GM19372 (cell line): ENCODE measurements at regions not wholly inside any gene's neighbourhood (a gene's known extent, or its start where the extent isn't known, plus 50 kb on each side); places are given as distances from the start of the nearest gene placed in this dataset.

Experiments
- ATAC-seq: cut with Tn5 transposase; IDR thresholded peaks from one replicate; pipeline ENCODE4 v1.9.1; 2021; ENCODE audit warnings: mild to moderate bottlenecking, low read depth, moderate library complexity; ENCODE audit not compliant: unreplicated experiment

DNA sequence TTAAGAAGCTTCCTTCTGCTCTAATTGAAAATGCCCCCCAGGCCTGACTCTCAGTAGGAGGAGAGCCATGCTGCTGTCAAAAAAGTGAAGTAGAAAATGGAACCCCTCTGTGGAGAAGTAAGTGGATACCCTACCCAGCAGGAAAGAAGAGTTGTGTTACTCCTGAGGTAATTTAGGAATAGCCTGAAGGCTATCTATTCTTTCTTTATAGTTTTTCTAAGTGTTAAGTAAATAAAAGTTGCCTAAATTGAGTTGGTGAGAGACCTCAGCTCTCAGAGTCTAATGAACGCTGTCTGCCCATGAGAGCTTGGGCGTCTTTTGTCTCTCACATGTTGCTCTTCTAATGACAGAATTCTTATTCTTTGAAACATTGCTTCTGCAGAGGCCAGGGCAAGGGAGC, 116.2 kb downstream of the NSUN3 start:
- ATAC-seq = no peak

DNA sequence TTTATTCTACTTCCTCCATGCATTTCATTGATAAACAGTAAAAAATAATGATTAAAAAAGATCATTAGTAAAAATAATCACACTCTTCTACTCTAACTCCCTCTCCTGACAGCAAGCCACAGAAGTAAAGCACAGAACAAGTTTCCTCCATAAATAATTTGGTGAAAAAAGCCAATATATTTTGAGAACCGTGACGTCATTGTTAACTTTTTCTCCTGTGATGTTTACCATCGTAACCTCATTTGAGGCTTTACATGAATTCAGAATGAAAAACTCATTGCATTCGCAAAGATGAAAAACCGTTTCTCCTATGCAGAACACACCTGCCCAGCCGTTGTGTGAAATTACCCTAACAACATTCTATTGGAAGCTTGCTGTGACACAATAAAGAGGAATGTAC, 120.7 kb downstream of the NSUN3 start:
- ATAC-seq = no peak

- ATAC-seq = no peak
These were observed 121.9 kb downstream of the NSUN3 start for GRCh38 chr3:94184781-94185180.

GRCh38 chr3:94185753-94186152, 122.9 kb downstream of the NSUN3 start:
- ATAC-seq = no peak

GRCh38 chr3:94187697-94188096, 124.8 kb downstream of the NSUN3 start:
- no peak for ATAC-seq

DNA sequence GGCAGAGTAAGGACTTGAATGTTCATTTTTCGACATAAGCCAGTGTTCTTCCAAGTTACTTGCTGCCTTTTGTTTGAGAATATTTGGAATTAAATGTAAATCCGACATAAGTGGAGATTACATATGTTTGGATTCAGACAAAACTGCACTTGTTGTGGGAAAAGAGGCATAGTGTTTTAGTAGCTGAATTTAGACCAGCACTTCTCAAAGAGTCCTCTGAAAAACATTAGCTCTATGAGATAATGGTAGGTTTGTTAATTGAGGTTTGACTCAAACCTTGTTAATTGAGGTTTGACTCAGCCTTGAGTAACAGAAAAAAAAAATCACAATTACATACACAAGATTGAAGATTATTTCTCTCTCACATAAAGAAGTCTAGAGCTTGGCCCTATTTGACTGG, 132.5 kb downstream of the NSUN3 start:
- no peak for ATAC-seq

DNA sequence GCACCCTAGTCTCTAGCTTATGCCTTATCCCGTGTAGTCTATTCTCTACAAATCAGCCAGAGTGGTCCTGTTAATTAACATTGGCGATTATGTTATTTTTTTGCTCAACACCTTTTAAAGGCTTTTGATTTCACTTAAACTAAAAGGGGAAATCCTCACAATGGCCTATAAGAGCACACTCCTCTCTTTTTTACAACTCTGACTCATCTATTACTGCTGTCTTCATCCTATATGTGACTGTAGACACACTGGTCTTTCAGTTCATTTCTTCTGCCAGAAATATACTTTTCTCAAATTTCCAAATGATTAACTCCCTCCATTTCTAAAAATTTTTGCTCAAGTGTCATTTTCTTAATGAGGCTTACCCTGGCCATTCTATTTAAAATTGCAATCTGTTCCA, 143.4 kb downstream of the NSUN3 start:
- ATAC-seq = no peak

- ATAC-seq = no peak
These were observed 147.4 kb downstream of the NSUN3 start for GRCh38 chr3:94210256-94210655.

DNA sequence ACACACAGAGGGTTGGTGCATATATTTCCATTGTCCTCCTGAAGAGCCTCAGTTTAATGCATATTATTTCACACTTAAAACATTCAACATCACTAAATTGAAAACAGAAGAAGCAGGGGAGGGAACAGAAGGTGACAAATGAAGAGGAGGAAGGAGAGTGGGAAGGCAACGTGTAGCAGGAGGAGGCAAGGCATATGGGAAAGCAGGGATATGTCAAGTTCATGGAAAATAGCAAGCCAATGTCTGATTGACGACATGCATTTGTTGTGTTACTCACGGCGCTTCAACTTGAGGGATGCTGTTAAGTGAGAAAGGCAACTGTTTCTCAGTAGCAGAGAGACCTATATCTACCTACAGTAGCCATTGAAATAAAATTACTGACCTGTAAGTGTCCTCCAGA, 154.5 kb downstream of the NSUN3 start:
- no peak for ATAC-seq

DNA sequence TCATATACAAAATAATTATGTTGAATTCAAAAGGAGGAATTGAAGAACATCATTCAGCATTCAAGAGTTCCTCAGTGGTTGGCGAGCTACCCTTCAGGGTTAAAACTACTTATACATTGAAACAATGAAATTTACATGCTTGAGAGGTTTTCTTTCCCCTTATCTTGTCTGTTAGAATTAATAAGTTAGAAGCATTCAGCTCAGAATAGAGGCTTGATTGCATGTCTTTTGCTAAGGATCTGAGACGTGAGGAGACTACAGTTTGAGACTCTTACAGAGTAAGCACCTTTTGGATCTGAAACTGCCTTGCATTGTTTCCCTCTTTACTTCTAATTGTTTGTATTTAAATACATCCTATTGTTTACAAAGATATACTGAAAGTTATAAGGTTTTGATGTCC, 157.6 kb downstream of the NSUN3 start:
- ATAC-seq = no peak

GRCh38 chr3:94221829-94222228, 159.0 kb downstream of the NSUN3 start:
- ATAC-seq = no peak

DNA sequence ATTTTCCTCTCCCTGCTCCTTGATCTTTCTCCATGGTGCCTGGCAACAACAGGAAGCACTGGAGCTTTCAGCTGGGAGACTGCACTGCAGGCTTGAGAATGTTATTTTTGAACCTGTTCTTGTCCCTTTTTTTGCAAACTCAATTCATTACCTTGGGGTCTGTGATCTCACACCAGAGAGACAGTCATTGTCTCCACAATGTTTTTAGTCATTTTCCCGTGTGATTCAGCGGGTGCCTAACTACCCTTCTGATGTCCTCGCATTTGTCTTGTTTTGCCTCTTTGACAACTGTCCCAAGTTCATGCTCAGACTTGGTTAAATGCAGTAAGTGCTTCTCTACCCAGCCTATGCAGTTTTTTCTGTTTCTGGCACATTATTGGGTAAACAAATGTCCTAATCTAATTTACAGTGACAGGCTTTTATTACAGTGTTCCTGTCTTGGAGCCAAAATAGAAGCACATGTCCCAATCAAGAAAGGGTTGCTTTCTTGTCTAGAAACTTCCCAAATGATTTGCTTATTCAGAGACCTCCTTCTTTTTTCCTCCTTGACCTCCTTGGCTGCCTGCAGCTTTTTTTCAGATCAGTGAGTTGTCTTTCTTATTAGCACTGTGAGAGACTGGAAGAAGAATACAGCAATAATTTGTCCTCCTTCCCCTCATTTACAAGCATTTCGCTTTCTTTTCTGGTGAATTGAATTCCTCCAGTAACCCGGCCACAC, 162.4 kb downstream of the NSUN3 start:
- no peak for ATAC-seq

- ATAC-seq = no peak
These were observed 163.2 kb downstream of the NSUN3 start for GRCh38 chr3:94226078-94226477.

GRCh38 chr3:94232921-94233320, 170.1 kb downstream of the NSUN3 start:
- no peak for ATAC-seq

DNA sequence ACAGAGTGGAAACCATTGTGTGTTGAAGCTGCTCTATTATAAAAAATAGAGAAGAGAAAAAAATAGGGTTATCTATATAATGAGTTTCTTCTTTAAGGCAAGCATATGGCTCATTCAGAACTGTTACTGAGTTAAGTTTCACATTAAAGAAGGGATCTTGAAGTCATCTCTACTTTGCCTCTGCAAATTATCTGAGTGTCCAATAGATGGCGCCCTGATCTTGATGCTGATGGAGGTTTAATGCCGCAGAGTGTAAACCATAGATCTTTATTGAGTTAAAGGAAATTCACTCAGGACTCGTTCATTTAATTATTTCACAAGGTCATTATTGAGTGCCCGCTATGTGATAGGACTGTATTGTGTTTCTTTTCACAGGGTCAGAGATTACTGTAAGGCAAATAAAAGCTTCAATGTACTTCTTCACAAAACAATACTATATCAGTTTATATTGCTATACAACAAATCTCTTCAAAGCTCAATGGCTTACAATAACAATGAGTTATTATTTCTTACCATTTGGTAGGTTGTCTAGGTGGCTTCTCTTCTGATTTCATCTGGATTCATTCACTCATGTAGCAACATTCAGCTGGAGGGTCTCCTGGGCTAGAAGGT, 171.4 kb downstream of the NSUN3 start:
- peak; percentile 71 for ATAC-seq

DNA sequence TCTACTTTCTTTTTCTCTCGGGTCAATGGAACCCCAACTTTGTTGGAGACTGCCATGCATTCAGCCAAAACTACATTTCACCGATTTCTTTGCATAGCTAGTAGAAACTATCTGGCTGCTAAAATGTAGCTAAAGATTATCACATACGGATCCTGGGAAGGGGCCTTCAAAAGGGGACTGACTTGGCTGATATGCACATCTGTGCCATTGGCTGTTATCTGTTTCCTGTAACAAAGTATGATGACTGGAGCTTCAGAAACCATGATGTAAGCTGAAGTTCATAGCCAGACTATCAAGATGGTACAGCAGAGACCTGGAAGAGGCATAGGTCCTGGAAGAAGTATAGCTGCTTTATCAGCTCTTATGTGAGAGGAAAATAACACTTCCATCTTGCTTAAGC, 179.1 kb downstream of the NSUN3 start:
- no peak for ATAC-seq

DNA sequence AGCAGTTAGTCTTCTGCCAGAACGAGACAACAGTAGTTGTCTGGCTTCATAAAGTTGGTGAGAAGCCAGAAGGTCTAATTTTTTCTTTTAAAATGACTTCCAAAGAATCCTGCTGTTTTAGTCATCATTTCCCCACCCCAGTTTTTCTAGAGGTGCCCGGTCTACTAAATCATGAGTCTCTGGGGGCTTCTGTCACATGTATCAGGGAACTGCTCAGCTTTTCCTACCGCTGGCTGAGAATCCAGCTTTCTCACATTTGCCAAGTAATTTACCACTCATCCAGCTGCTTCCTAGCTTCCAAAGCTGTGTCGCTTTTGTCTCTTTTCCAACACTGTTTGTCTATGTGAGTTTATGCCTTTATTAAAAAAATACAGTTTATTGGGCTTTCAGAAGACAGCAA, 183.3 kb downstream of the NSUN3 start:
- no peak for ATAC-seq

- no peak for ATAC-seq
These were observed 185.2 kb downstream of the NSUN3 start for GRCh38 chr3:94248042-94248441.

GRCh38 chr3:94249491-94250079, 186.7 kb downstream of the NSUN3 start:
- ATAC-seq = no peak

DNA sequence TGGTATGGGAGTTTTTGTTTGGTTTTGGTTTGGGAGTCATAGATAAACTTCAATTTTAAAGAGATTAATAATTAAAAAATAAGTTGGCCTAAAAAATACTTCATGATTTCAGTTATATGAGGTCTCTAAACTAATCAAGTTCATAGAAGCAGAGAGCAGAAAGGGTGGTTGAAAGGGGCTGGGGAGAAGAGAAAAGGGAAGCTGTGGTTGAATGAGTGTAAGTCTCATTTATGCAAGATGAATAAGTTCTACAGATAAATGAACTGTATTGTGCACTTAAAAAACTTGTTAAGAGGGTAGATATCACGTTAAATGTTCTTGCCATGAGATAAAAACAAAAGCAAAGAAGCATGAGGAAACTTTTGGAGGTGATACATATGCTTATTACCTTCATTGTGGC, 188.7 kb downstream of the NSUN3 start:
- ATAC-seq = no peak

DNA sequence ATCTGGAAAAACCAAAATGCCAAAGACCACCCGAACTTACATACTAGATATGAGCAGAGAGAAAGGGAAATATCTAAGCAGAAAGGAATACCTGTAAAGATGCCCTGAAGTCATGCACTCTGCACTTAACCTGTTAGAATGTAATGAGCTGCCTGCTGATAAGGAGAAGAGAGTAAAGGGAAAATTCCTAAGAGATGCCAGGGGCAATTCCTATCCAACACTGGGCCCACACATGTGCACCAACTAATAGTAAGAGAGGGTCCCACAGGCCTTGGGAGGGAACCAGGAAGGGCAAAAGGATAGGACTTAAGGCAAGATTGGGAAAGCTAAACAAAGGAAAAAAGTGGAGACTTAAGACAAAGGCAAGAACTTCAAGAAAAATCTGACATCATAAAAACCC, 189.5 kb downstream of the NSUN3 start:
- ATAC-seq = no peak
